GM18505 (cell line): ENCODE measurements at regions not wholly inside any gene's neighbourhood (a gene's known extent, or its start where the extent isn't known, plus 50 kb on each side); places are given as distances from the start of the nearest gene placed in this dataset.
"Not testable (repeated sequence)": the region's sequence is repeated elsewhere in the genome, so short reads cannot be mapped to it uniquely, and the experiment has no call there.

Source experiments
- ATAC-seq: cut with Tn5 transposase; IDR thresholded peaks from one replicate; pipeline ENCODE4 v1.9.1; 2021; ENCODE audit not compliant: unreplicated experiment

GRCh38 chr13:18194104-18194503 lies 987.5 kb downstream of the TUBA3C start:
- not testable (repeated sequence) for ATAC-seq
